Naive thymus-derived CD4-positive, alpha-beta T cell (primary cell): ENCODE measurements at regions not wholly inside any gene's neighbourhood (a gene's known extent, or its start where the extent isn't known, plus 50 kb on each side); places are given as distances from the start of the nearest gene placed in this dataset.

Source experiments
- ATAC-seq: fragments of 150-1000 bp; cut with Tn5 transposase; 2 replicates; pipeline ENCODE4 v1.10.0; 2021; ENCODE audit warnings: mild to moderate bottlenecking, moderate library complexity
- CTCF ChIA-PET: fragments of 350-600 bp; sonication (Branson Sonifier 250); formaldehyde crosslinking; loops from one replicate; lab custom pipeline; 2021; ENCODE audit warnings: antibody characterized with exemption; lab: Charles Lee
- POLR2A ChIA-PET: fragments of 350-600 bp; sonication (Branson Sonifier 250); formaldehyde crosslinking; loops from one replicate; lab custom pipeline; 2021; ENCODE audit warnings: antibody characterized with exemption, inconsistent platforms; lab: Charles Lee
- DNase-seq, 9 donors: peaks; one replicate each; pipeline versions ENCODE4 v3.0.0 to v3.0.0-alpha.2; 2020 to 2022; ENCODE audit warnings: mixed read lengths in 1 of 9
- H3K27ac ChIP-seq: one replicate; pipeline ENCODE4 v1.7.0; 2013; ENCODE audit warnings: mild to moderate bottlenecking, low read depth, low read length, moderate library complexity
- H3K27me3 ChIP-seq, 2 donors: one replicate each; pipeline ENCODE4 v1.7.0; 2013; ENCODE audit warnings: low read length in 2 of 2, mild to moderate bottlenecking in 2 of 2, moderate library complexity in 2 of 2; ENCODE audit not compliant: control insufficient read depth in 2 of 2, insufficient read depth in 2 of 2
- H3K36me3 ChIP-seq, 3 experiments: 1 replicate in 2 of 3; 2 replicates in 1 of 3; pipeline ENCODE4 v1.7.0; 2013; ENCODE audit warnings: low read length in 3 of 3, mild to moderate bottlenecking in 3 of 3, moderate library complexity in 1 of 3; ENCODE audit not compliant: insufficient read depth in 3 of 3, control insufficient read depth in 2 of 3
- H3K4me1 ChIP-seq, 2 donors: one replicate each; pipeline ENCODE4 v1.7.0; 2013; ENCODE audit warnings: low read length in 2 of 2, mild to moderate bottlenecking in 2 of 2, moderate library complexity in 1 of 2; ENCODE audit not compliant: control insufficient read depth in 2 of 2, insufficient read depth in 2 of 2
- H3K4me3 ChIP-seq: 2 replicates; pipeline ENCODE4 v1.7.0; 2013; ENCODE audit warnings: mild to moderate bottlenecking, low read length
- H3K9me3 ChIP-seq, 3 experiments: 1 replicate in 2 of 3; 2 replicates in 1 of 3; pipeline ENCODE4 v1.7.0; 2013; ENCODE audit warnings: low read length in 3 of 3; ENCODE audit not compliant: control insufficient read depth in 2 of 3
- H3K27ac Mint-ChIP-seq, 9 donors: one replicate each; pipeline ENCODE4 v1.8.0; 2020 to 2022; ENCODE audit warnings: mixed read lengths in 9 of 9, mild to moderate bottlenecking in 8 of 9, moderate library complexity in 5 of 9, inconsistent platforms in 2 of 9
- H3K27me3 Mint-ChIP-seq, 5 donors: one replicate each; pipeline ENCODE4 v1.8.0; 2021 to 2022; ENCODE audit warnings: mixed read lengths in 5 of 5, mild to moderate bottlenecking in 1 of 5
- H3K36me3 Mint-ChIP-seq, 5 donors: one replicate each; pipeline ENCODE4 v1.8.0; 2020 to 2022; ENCODE audit warnings: mixed read lengths in 5 of 5, mild to moderate bottlenecking in 3 of 5, inconsistent platforms in 1 of 5
- H3K4me1 Mint-ChIP-seq, 7 donors: one replicate each; pipeline ENCODE4 v1.8.0; 2020 to 2022; ENCODE audit warnings: mixed read lengths in 7 of 7, mild to moderate bottlenecking in 3 of 7, inconsistent platforms in 1 of 7
- H3K4me3 Mint-ChIP-seq, 10 donors: one replicate each; pipeline ENCODE4 v1.8.0; 2020 to 2022; ENCODE audit warnings: mild to moderate bottlenecking in 10 of 10, mixed read lengths in 10 of 10, moderate library complexity in 6 of 10, inconsistent platforms in 2 of 10
- H3K9me3 Mint-ChIP-seq, 11 donors: one replicate each; pipeline ENCODE4 v1.8.0; 2020 to 2022; ENCODE audit warnings: mixed read lengths in 11 of 11, mild to moderate bottlenecking in 4 of 11, inconsistent platforms in 1 of 11, moderate library complexity in 1 of 11
- intact Hi-C, 2 donors: fragments of 100-400 bp; cut with micrococcal nuclease; formaldehyde crosslinking; loops; one replicate each; pipeline ENCODE4 v1.15.1; 2023

DNA sequence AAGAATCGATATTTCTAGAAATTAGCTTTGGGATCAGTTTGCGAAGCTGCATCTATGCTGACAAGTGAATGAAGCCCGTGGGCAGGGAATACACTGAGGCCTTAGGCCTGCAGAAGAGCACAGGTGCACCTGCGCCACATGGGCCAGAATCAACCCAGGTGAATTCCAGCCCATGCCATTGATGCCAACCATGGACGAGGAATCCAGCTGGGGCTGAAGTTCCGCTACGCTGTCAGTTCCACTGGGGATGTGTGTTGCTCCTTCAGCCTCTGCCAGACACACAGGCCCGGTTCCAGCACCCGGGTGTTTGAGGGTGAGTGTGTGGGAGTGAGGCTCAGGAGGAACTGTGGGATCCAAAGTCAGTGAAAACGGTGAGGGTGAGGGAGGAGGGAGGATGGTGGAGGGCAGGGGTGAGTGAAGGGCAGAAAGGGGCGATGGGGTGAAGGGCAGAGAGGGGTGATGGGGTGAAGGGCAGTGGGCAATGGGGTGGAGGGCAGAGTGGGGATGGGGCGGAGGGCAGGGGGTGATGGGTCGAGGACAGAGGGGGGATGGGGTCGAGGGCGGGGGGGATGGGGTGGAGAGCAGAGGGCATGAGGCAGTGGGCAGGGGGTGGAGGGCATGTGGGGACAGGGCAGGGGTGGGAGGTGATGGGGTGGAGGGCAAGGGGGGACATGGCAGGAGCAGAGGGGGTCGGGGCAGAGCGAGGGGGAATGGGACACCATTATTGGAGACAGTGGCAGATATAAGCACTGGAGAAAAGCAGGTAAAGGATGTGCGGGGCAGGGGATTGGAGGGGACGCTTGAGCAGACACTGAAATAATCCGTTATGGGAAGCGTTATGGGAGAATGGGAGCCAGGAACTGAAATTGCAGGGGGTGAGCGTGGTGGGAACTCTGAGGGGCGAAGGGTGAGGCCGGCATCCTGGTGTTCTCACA is 931.6 kb downstream of the BRD1 start:
- H3K9me3 Mint-ChIP-seq = peaks cover 0 to 2% (median 0%) of the 10 kb centered on the region in 11 donors
- Histone ChIP-seq H3K27me3 (no peaks in the 10 kb centered on the region), H3K36me3 (no peaks in the 10 kb centered on the region), H3K4me1 (no peaks in the 10 kb centered on the region), H3K4me3 (no peak overlapping the region), H3K27ac (no peak overlapping the region), H3K9me3 (peaks cover 0 to 9% (median 0%) of the 10 kb centered on the region in 3 experiments)
- peaks cover 0 to 1% (median 0%) of the 10 kb centered on the region in 7 donors for H3K4me1 Mint-ChIP-seq
- no peak overlapping the region for H3K4me3 Mint-ChIP-seq
- no peak overlapping the region for H3K27ac Mint-ChIP-seq
- H3K36me3 Mint-ChIP-seq = no peaks in the 10 kb centered on the region
- H3K27me3 Mint-ChIP-seq = peaks cover 0 to 37% (median 9%) of the 10 kb centered on the region in 5 donors
- intact Hi-C loops = no loop called here
- POLR2A ChIA-PET = no interaction called here
- CTCF ChIA-PET = no interaction called here
- ATAC-seq = no peak
- DNase-seq = no peak

DNA sequence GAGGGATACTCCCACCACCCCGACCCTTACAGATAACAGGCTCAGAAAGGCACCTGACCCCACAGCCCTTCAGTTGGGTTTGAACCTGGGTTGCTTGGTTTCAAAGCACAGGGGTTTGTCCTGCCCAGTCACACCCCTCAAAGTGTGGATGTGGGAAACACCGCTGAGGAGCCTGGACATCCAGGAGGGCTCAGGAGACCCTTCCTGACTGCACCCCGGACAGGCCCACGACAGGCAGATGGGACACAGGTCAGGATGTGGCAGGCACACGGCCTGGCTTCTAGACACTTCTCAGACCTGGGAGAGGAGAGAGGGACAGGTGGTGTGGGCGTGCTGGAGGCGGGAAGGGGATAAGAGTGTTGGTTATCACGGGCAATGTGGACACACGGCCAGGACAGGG is 932.3 kb downstream of the BRD1 start:
- no peaks in the 10 kb centered on the region for H3K36me3 ChIP-seq
- POLR2A ChIA-PET = no interaction called here
- Mint-ChIP-seq H3K36me3 (no peaks in the 10 kb centered on the region), H3K27ac (no peak overlapping the region), H3K9me3 (peaks cover 0 to 3% (median 0%) of the 10 kb centered on the region in 11 donors), H3K4me3 (no peak overlapping the region), H3K27me3 (peaks cover 0 to 33% (median 7%) of the 10 kb centered on the region in 5 donors), H3K4me1 (peaks cover 0 to 1% (median 0%) of the 10 kb centered on the region in 7 donors)
- no peaks in the 10 kb centered on the region for H3K4me1 ChIP-seq
- CTCF ChIA-PET = no interaction called here
- no peaks in the 10 kb centered on the region for H3K27me3 ChIP-seq
- no peak for ATAC-seq
- peaks cover 0 to 9% (median 0%) of the 10 kb centered on the region in 3 experiments for H3K9me3 ChIP-seq
- no peak overlapping the region for H3K4me3 ChIP-seq
- H3K27ac ChIP-seq = no peak overlapping the region
- no peak for DNase-seq
- intact Hi-C loops = no loop called here

DNA sequence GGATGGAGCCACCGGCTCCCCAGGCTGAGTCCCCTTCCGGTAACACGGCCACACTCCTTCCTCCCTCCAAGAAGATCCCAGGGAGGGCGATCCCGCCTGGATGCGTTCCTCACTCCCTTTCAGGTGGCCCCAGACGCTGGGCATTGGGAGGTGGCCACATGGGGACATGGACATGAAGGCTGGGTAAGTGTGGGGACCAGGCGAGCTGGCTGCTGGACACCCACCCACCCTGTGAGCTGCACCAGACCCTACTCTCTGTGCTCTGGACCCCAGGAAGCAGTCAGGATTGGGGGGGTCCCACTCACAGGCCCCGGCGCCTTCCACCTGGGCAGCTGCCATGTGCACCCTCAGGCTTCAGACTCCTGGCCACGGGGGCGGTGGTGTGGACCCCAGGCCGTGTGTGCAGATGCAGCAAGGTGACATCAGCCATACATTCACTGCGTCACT is 932.8 kb downstream of the BRD1 start:
- DNase-seq = no peak
- H3K36me3 ChIP-seq = no peaks in the 10 kb centered on the region
- H3K9me3 ChIP-seq = peaks cover 0 to 9% (median 0%) of the 10 kb centered on the region in 3 experiments
- ChIA-PET CTCF (no interaction called here), POLR2A (no interaction called here)
- H3K36me3 Mint-ChIP-seq = no peaks in the 10 kb centered on the region
- no peak overlapping the region for H3K4me3 Mint-ChIP-seq
- no peak for ATAC-seq
- intact Hi-C loops = no loop called here
- no peak overlapping the region for H3K27ac Mint-ChIP-seq
- peaks cover 0 to 1% (median 0%) of the 10 kb centered on the region in 7 donors for H3K4me1 Mint-ChIP-seq
- H3K27me3 Mint-ChIP-seq = peaks cover 0 to 28% (median 5%) of the 10 kb centered on the region in 5 donors
- no peak overlapping the region for H3K4me3 ChIP-seq
- H3K4me1 ChIP-seq = no peaks in the 10 kb centered on the region
- peaks cover 0 to 4% (median 0%) of the 10 kb centered on the region in 11 donors for H3K9me3 Mint-ChIP-seq
- no peak overlapping the region for H3K27ac ChIP-seq
- H3K27me3 ChIP-seq = no peaks in the 10 kb centered on the region

DNA sequence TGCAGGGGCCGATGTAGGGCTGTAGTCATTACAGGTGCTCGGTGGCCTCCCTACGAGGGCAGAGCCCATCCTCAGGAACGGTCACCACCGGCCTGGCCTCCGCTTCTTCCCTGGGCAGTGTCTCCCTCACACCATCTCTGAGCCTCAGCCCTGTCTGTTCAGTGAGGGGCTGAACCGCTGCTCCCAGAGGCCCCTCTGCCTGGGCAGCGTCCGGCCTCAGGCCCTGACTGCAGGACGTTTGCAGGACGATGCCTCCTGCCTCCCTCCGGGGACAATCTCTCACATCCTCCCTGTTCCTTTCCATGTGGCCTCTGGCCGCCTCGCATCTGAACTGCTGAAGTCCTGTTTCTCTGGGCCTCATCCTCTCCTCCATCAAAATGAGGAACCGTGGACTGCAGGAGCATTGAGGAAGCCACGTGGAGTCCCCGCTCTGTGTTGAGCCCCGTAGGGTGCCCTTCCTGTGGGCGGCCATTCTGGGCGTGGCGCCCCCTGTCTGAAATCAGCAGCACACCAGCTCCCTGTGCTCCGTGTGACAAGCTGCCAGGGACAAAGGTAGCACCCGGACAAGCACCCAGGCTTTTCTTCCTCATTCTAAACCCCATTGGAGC is 933.5 kb downstream of the BRD1 start:
- ChIA-PET POLR2A (no interaction called here), CTCF (no interaction called here)
- H3K27me3 ChIP-seq = no peaks in the 10 kb centered on the region
- no peaks in the 10 kb centered on the region for H3K4me1 ChIP-seq
- Mint-ChIP-seq H3K27ac (no peak overlapping the region), H3K27me3 (peaks cover 0 to 33% (median 5%) of the 10 kb centered on the region in 5 donors), H3K36me3 (no peaks in the 10 kb centered on the region), H3K9me3 (peaks cover 0 to 4% (median 0%) of the 10 kb centered on the region in 11 donors), H3K4me3 (no peak overlapping the region), H3K4me1 (peaks cover 0 to 1% (median 0%) of the 10 kb centered on the region in 7 donors)
- no peak overlapping the region for H3K27ac ChIP-seq
- H3K4me3 ChIP-seq = no peak overlapping the region
- DNase-seq (no peak), ATAC-seq (no peak)
- H3K36me3 ChIP-seq = no peaks in the 10 kb centered on the region
- intact Hi-C loops = no loop called here
- peaks cover 0 to 9% (median 0%) of the 10 kb centered on the region in 3 experiments for H3K9me3 ChIP-seq

DNA sequence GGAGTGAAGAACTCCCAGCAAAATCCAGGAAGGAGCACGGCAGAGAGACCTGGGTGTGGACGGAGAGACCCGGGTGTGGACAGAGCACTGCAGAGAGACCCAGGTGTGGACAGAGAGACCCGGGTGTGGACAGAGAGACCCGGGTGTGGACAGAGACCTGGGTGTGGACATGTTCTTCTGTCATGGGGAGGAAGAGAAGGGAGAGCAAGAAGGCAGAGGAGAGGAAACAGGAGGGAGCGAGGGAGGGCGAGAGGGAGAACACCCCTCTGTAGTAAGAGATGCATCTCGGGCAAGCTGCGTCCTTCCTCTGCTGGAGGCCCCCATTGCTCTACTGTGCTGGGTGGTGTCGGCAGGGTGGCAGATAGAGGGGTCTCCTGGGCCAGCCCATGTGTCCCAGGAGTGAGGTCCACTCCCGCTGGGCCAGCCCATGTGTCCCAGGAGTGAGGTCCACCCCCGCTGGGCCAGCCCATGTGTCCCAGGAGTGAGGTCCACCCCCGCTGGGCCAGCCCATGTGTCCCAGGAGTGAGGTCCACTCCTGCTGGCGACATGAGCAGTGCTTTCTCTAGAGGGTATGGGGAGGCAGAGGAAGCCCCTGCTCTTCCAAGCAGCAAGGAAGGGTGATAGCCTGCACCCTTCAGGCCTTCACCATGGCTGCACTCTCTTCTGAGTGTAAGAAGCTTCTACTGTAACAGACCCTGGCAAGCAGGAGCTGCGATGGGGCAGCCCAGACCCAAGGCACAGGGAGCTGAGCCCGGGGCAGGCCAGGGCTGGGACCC is 934.2 kb downstream of the BRD1 start:
- Histone ChIP-seq H3K36me3 (no peaks in the 10 kb centered on the region), H3K27ac (no peak overlapping the region), H3K27me3 (no peaks in the 10 kb centered on the region), H3K4me1 (no peaks in the 10 kb centered on the region), H3K9me3 (peaks cover 0 to 9% (median 0%) of the 10 kb centered on the region in 3 experiments), H3K4me3 (no peak overlapping the region)
- ChIA-PET CTCF (no interaction called here), POLR2A (no interaction called here)
- H3K4me1 Mint-ChIP-seq = peaks cover 0 to 1% (median 0%) of the 10 kb centered on the region in 7 donors
- DNase-seq (no peak), ATAC-seq (no peak)
- H3K27ac Mint-ChIP-seq = peak overlapping the region in 1 of 9 donors; percentile 55
- H3K36me3 Mint-ChIP-seq = no peaks in the 10 kb centered on the region
- H3K4me3 Mint-ChIP-seq = no peak overlapping the region
- peaks cover 0 to 33% (median 5%) of the 10 kb centered on the region in 5 donors for H3K27me3 Mint-ChIP-seq
- H3K9me3 Mint-ChIP-seq = peaks cover 0 to 4% (median 0%) of the 10 kb centered on the region in 11 donors
- intact Hi-C loops = no loop called here

DNA sequence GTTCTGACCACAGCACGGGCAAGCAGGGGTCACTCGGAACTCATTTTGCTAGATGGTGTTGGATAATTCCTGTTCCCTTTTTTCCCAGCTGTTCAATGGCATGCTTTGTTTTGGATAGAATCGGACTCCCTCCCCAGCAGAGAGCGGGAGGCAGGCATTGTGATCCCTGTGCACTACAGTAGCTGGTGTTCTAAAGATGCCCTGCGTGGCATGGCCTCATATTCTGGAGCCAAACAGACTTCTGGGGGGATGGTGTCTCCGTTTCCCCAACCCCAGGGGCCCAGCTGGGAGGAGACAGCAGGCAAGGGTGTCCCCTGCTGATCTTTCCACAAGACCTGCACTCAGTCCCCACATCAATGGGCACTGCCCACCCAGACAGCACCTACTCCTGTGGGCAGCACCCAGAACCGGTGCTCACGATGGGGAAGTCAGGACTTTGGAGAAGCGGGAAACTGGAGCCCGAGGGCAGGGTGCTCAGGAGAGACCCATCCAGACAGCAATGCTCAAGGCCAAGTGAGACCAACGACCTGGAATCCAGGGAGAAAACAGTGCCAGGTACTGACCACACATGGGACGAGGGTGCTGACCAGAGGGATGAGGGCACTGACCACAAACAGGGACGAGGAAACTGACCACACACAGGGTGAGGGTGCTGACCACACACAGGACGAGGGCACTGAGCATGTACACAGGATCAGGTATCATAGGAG is 934.9 kb downstream of the BRD1 start:
- intact Hi-C loops = no loop called here
- CTCF ChIA-PET = no interaction called here
- H3K27me3 ChIP-seq = no peaks in the 10 kb centered on the region
- H3K36me3 Mint-ChIP-seq = no peaks in the 10 kb centered on the region
- peaks cover 0 to 4% (median 0%) of the 10 kb centered on the region in 11 donors for H3K9me3 Mint-ChIP-seq
- no peak for DNase-seq
- H3K4me1 Mint-ChIP-seq = peaks cover 0 to 1% (median 0%) of the 10 kb centered on the region in 7 donors
- POLR2A ChIA-PET = no interaction called here
- peak overlapping the region in 1 of 9 donors; percentile 55 for H3K27ac Mint-ChIP-seq
- H3K9me3 ChIP-seq = peaks cover 0 to 9% (median 0%) of the 10 kb centered on the region in 3 experiments
- peaks cover 0 to 33% (median 5%) of the 10 kb centered on the region in 5 donors for H3K27me3 Mint-ChIP-seq
- no peak overlapping the region for H3K4me3 ChIP-seq
- H3K4me3 Mint-ChIP-seq = no peak overlapping the region
- H3K27ac ChIP-seq = no peak overlapping the region
- no peak for ATAC-seq
- H3K4me1 ChIP-seq = no peaks in the 10 kb centered on the region
- no peaks in the 10 kb centered on the region for H3K36me3 ChIP-seq
